Cardiac fibroblast (primary cell): ENCODE measurements at regions not wholly inside any gene's neighbourhood (a gene's known extent, or its start where the extent isn't known, plus 50 kb on each side); places are given as distances from the start of the nearest gene placed in this dataset.

Experiments
- DNase-seq, 2 donors: peaks; one replicate each; pipeline versions ENCODE4 v3.0.0 to v3.0.0-alpha.2; 2010; ENCODE audit warnings: low read depth in 2 of 2
- H3K4me3 ChIP-seq, 2 donors: replicated peaks in 1 of 2; 1 replicate in 1 of 2; 2 replicates in 1 of 2; pipeline ENCODE4 v1.5.1; 2011; ENCODE audit warnings: low read depth in 2 of 2, low read length in 2 of 2, mild to moderate bottlenecking in 2 of 2, moderate library complexity in 1 of 2
- CTCF ChIP-seq: IDR thresholded peaks from one replicate; pipeline ENCODE4 v1.5.1; 2011; ENCODE audit warnings: low read depth, mild to moderate bottlenecking, low read length, inconsistent platforms

DNA sequence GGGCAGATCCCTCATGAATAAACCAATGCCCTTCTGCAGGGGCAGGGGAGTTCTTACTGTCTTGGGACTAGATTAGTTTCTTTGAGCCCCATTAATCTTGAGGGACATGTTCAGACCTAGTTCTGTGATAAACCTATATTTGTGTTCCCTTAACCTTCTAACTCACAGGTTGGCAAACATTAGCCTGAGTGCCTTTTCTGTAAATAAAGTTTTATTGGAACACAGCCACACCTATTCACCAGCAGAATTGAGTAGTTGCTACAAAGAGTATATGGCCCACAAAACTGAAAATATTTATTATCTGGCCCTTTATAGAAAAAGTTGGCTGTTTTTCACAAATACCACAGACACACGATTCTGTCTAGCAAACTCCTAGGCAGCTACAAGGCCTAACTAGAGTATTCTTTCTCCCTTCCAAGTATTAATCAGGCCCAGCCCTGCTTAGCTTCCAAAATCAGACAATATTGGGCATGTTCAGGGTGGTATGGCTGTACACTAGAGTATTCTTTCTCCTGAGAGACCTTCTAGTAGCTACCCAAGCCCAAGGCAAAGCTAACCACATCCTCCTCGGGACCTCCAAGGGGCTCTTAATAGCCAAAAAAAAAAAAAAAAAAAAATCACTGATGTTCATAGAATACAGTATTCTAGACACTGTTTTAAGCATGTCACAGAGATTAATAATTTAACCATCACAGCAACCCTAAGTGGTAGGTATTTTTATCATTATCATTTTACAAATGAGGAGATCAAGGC lies 199.3 kb upstream of the PWP1 start:
- no peak for TF ChIP-seq CTCF
- H3K4me3 ChIP-seq = no peak overlapping the region
- DNase-seq = no peak

DNA sequence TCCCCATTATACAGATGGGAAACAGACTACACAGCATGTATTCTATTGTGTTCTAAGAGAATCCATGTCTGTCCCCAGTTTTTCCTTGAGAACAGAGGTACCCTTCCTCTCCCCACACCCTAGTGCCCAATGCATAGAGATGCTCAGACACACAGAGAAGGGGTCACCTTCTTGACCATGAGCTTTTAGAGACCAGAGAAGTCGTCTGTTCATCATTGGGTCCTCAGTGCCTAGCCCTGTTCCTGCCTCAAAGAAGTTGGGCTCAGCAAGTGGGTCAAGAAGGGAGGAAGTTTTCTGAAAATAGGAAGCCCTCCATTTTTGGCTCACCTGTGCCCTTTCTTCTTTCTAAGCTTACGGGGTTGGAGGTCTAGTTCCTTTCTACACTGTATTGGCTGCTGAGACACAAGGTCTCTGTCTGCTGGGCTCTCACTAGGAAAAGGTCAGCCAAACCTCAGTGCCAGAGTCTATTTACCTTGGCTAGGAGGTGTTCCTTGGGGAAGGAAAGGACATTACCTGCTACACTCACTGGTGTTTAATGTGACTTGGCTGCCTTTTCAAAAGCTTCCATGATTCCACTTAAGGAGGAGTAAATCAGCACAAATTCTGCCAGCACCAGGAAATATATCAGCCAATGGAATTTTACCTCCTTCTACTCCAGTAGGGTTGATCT lies 198.5 kb upstream of the PWP1 start:
- no peak overlapping the region for H3K4me3 ChIP-seq
- no peak for TF ChIP-seq CTCF
- no peak for DNase-seq

DNA sequence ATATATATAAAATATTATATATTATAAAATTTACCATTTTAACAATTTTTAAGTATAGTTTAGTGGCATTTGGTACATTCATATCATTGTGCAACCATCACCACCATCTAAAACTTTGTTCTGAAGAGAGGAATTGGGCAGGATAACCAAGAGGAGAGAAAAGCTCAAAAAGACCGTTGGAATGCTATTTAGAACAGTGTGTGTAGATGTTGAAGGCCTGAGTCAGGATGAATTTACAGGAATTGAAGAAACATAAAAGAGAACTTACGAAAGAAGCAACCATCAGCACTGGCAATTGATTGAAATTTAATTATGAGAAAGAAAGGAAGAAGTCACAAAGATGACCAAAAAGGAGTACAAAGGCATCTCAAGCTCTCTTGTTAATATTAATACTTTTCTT lies 196.9 kb upstream of the PWP1 start:
- H3K4me3 ChIP-seq = no peak overlapping the region
- peak in 1 of 2 donors; percentile 71 for DNase-seq
- no peak for TF ChIP-seq CTCF

DNA sequence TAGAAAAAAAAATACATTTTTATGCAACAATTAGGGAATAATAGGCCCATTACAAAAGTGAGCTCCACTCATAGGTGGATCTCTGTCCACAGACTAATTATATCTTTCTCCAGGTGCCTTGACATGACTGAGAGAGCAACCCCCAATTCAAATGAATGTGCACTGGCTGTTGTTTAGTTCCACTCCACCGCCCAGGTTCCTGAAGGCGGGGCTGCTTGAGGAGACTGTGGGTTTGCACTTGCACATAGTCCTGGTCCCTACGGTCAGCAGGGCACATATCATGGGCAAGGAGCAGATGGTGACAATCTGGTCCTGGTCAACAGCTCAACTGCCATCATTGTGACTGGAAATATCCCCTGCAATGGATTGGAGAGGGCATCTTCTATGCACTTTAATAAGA lies 195.6 kb upstream of the PWP1 start:
- DNase-seq = no peak
- TF ChIP-seq CTCF = no peak
- H3K4me3 ChIP-seq = no peak overlapping the region

GRCh38 chr12:107491856-107492255 lies 193.7 kb upstream of the PWP1 start:
- no peak for TF ChIP-seq CTCF
- H3K4me3 ChIP-seq = no peak overlapping the region
- DNase-seq = peak in 1 of 2 donors; percentile 75

DNA sequence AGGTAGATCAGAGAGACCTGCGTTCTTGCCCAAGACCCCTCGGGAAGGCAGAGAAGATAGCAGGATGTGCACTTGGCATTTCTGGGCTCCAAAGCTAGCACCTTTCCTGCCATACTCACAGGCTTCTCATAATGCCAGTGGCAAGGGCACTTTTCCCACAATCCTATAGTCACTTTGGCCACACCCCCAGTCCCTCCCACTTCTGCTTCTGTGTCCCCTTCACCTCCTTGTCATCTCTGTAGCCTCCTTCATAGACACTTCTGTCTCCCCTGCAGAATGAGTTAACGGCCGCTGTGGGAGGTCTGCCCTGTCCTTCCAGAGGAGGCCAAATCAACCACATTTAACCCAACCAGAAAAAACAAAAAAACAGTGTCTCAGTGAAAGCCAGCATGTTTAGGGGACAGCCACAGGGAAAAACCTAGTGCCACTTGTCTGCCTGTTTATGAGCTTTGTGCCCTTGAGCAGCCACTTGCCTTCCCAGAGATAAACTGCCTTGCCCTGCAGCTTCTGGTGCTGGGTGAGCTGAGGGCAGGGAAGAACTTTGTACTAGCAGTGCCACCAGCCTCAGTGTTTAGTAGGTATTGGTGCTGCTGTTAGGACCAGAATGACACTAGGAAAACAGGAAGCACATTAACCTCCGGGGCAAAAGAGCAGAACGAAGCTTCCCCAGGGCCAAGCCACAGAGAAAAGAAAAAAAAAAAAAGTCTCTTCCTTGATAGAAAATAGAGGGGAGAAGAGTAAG lies 193.0 kb upstream of the PWP1 start:
- no peak for TF ChIP-seq CTCF
- no peak overlapping the region for H3K4me3 ChIP-seq
- no peak for DNase-seq
